HFFc6 (cell line): ENCODE measurements at regions not wholly inside any gene's neighbourhood (a gene's known extent, or its start where the extent isn't known, plus 50 kb on each side); places are given as distances from the start of the nearest gene placed in this dataset.

Source experiments
- DNase-seq: peaks from one replicate; pipeline ENCODE4 v3.0.0-alpha.2; 2018
- H3K27ac Mint-ChIP-seq: 2 replicates; pipeline ENCODE4 v1.8.0; 2020; ENCODE audit warnings: mild to moderate bottlenecking, mixed read lengths
- H3K27me3 Mint-ChIP-seq: 2 replicates; pipeline ENCODE4 v1.8.0; 2021; ENCODE audit warnings: mild to moderate bottlenecking, moderate library complexity, mixed read lengths; ENCODE audit not compliant: insufficient read depth
- H3K36me3 Mint-ChIP-seq: 2 replicates; pipeline ENCODE4 v1.8.0; 2021; ENCODE audit warnings: low read depth, mixed read lengths
- H3K4me1 Mint-ChIP-seq: 2 replicates; pipeline ENCODE4 v1.8.0; 2020; ENCODE audit warnings: low read depth, mixed read lengths
- H3K4me3 Mint-ChIP-seq: 2 replicates; pipeline ENCODE4 v1.8.0; 2020; ENCODE audit warnings: mild to moderate bottlenecking, moderate library complexity, mixed read lengths
- H3K9me3 Mint-ChIP-seq: 2 replicates; pipeline ENCODE4 v1.8.0; 2020; ENCODE audit warnings: mild to moderate bottlenecking, mixed read lengths
- CTCF ChIP-seq: fragments of 200-600 bp; sonication (generic); IDR thresholded peaks from 2 replicates; pipeline ENCODE4 v1.5.0; 2021; ENCODE audit warnings: antibody characterized with exemption, mild to moderate bottlenecking

GRCh38 chr4:55175779-55176231 lies 50.4 kb upstream of the KDR start:
- peak; percentile 82 for DNase-seq
- Mint-ChIP-seq H3K4me3 (peak overlapping the region; percentile 81), H3K27me3 (no peaks in the 10 kb centered on the region), H3K27ac (peak overlapping the region; percentile 92), H3K4me1 (peaks cover 55% of the 10 kb centered on the region), H3K9me3 (no peaks in the 10 kb centered on the region), H3K36me3 (0 out of 2 replicates have a peak, but pooled peaks cover 5% of the 10 kb centered on the region)
- TF ChIP-seq CTCF = no peak

- H3K9me3 Mint-ChIP-seq = no peaks in the 10 kb centered on the region
- peak overlapping the region; percentile 92 for H3K27ac Mint-ChIP-seq
- TF ChIP-seq CTCF = no peak
- H3K4me3 Mint-ChIP-seq = peak overlapping the region; percentile 81
- no peaks in the 10 kb centered on the region for H3K27me3 Mint-ChIP-seq
- DNase-seq = no peak
- H3K4me1 Mint-ChIP-seq = peaks cover 62% of the 10 kb centered on the region
- H3K36me3 Mint-ChIP-seq = 0 out of 2 replicates have a peak, but pooled peaks cover 5% of the 10 kb centered on the region
Observed at GRCh38 chr4:55176497-55176896, 51.1 kb upstream of the KDR start.

GRCh38 chr4:55177461-55177860 lies 52.1 kb upstream of the KDR start:
- no peak for DNase-seq
- Mint-ChIP-seq H3K4me3 (no peak overlapping the region), H3K36me3 (0 out of 2 replicates have a peak, but pooled peaks cover 5% of the 10 kb centered on the region), H3K4me1 (peaks cover 69% of the 10 kb centered on the region), H3K27ac (no peak overlapping the region), H3K27me3 (no peaks in the 10 kb centered on the region), H3K9me3 (no peaks in the 10 kb centered on the region)
- TF ChIP-seq CTCF = no peak

GRCh38 chr4:55178226-55179005 lies 53.0 kb upstream of the KDR start:
- H3K36me3 Mint-ChIP-seq = 0 out of 2 replicates have a peak, but pooled peaks cover 5% of the 10 kb centered on the region
- no peak for DNase-seq
- H3K4me1 Mint-ChIP-seq = peaks cover 69% of the 10 kb centered on the region
- no peaks in the 10 kb centered on the region for H3K9me3 Mint-ChIP-seq
- no peak overlapping the region for H3K27ac Mint-ChIP-seq
- H3K27me3 Mint-ChIP-seq = no peaks in the 10 kb centered on the region
- no peak overlapping the region for H3K4me3 Mint-ChIP-seq
- TF ChIP-seq CTCF = no peak

GRCh38 chr4:55181010-55182005 lies 55.9 kb upstream of the KDR start:
- Mint-ChIP-seq H3K9me3 (no peaks in the 10 kb centered on the region), H3K4me3 (no peak overlapping the region; the same call in 1 of the 2 replicates), H3K27me3 (no peaks in the 10 kb centered on the region), H3K27ac (no peak overlapping the region; the same call in 1 of the 2 replicates), H3K36me3 (0 out of 2 replicates have a peak, but pooled peaks cover 5% of the 10 kb centered on the region), H3K4me1 (peaks cover 69% of the 10 kb centered on the region)
- DNase-seq = no peak
- no peak for TF ChIP-seq CTCF
